GM21367 (cell line): ENCODE measurements at regions not wholly inside any gene's neighbourhood (a gene's known extent, or its start where the extent isn't known, plus 50 kb on each side); places are given as distances from the start of the nearest gene placed in this dataset.

Experiments used
- ATAC-seq: cut with Tn5 transposase; IDR thresholded peaks from one replicate; pipeline ENCODE4 v1.9.1; 2021; ENCODE audit not compliant: unreplicated experiment

GRCh38 chr3:105199217-105199616 lies 167.5 kb upstream of the ALCAM start:
- no peak for ATAC-seq

GRCh38 chr3:105210141-105210540 lies 156.6 kb upstream of the ALCAM start:
- ATAC-seq, result no peak

GRCh38 chr3:105214590-105214989 lies 152.1 kb upstream of the ALCAM start:
- ATAC-seq, result no peak

GRCh38 chr3:105222568-105223093 lies 144.1 kb upstream of the ALCAM start:
- ATAC-seq, result no peak

- ATAC-seq, result no peak
Measured at GRCh38 chr3:105223815-105224214, 142.9 kb upstream of the ALCAM start.

GRCh38 chr3:105228696-105229095 lies 138.0 kb upstream of the ALCAM start:
- ATAC-seq, result no peak

- no peak for ATAC-seq
Measured at GRCh38 chr3:105232553-105232952, 134.2 kb upstream of the ALCAM start.

GRCh38 chr3:105233010-105233409 lies 133.7 kb upstream of the ALCAM start:
- no peak for ATAC-seq

GRCh38 chr3:105235221-105235620 lies 131.5 kb upstream of the ALCAM start:
- no peak for ATAC-seq

- no peak for ATAC-seq
Measured at GRCh38 chr3:105235785-105236184, 130.9 kb upstream of the ALCAM start.

- no peak for ATAC-seq
Measured at GRCh38 chr3:105238367-105238766, 128.3 kb upstream of the ALCAM start.

GRCh38 chr3:105243076-105243475 lies 123.6 kb upstream of the ALCAM start:
- ATAC-seq, result no peak

GRCh38 chr3:105246536-105246935 lies 120.2 kb upstream of the ALCAM start:
- ATAC-seq, result no peak

- no peak for ATAC-seq
Measured at GRCh38 chr3:105253225-105253624, 113.5 kb upstream of the ALCAM start.

GRCh38 chr3:105254154-105254553 lies 112.6 kb upstream of the ALCAM start:
- no peak for ATAC-seq

- ATAC-seq, result no peak
Measured at GRCh38 chr3:105255350-105255749, 111.4 kb upstream of the ALCAM start.

GRCh38 chr3:105259496-105259895 lies 107.2 kb upstream of the ALCAM start:
- ATAC-seq, result no peak

GRCh38 chr3:105260385-105260784 lies 106.3 kb upstream of the ALCAM start:
- ATAC-seq, result no peak

GRCh38 chr3:105274536-105274935 lies 92.2 kb upstream of the ALCAM start:
- ATAC-seq, result no peak

GRCh38 chr3:105274958-105275357 lies 91.8 kb upstream of the ALCAM start:
- no peak for ATAC-seq

GRCh38 chr3:105277656-105278055 lies 89.1 kb upstream of the ALCAM start:
- ATAC-seq, result no peak

- no peak for ATAC-seq
Measured at GRCh38 chr3:105278688-105279087, 88.0 kb upstream of the ALCAM start.

- no peak for ATAC-seq
Measured at GRCh38 chr3:105281989-105282388, 84.7 kb upstream of the ALCAM start.

GRCh38 chr3:105284876-105285275 lies 81.8 kb upstream of the ALCAM start:
- ATAC-seq, result no peak
